Tibial nerve (tissue), 4 donors: ENCODE measurements at regions not wholly inside any gene's neighbourhood (a gene's known extent, or its start where the extent isn't known, plus 50 kb on each side); places are given as distances from the start of the nearest gene placed in this dataset.

Experiments used
- DNase-seq, 2 donors: peaks; one replicate each; pipeline ENCODE4 v3.0.0-alpha.2; 2019; ENCODE audit warnings: low spot score in 2 of 2
- H3K27ac ChIP-seq, 4 donors: fragments of 200-600 bp; sonication (generic) in 3 of 4; one replicate each; pipeline ENCODE4 v1.5.1; 2017 to 2019; ENCODE audit warnings: mild to moderate bottlenecking in 1 of 4
- H3K27me3 ChIP-seq, 2 donors: fragments of 200-600 bp; sonication (generic) in 1 of 2; one replicate each; pipeline versions ENCODE4 v1.5.1 to v1.6.0; 2017 to 2019
- H3K36me3 ChIP-seq, 3 donors: fragments of 200-600 bp; sonication (generic); one replicate each; pipeline ENCODE4 v1.5.1; 2018 to 2019
- H3K4me1 ChIP-seq, 4 donors: fragments of 200-600 bp; sonication (generic) in 3 of 4; one replicate each; pipeline ENCODE4 v1.5.1; 2017 to 2019
- H3K4me3 ChIP-seq, 4 donors: fragments of 200-600 bp; sonication (generic) in 3 of 4; one replicate each; pipeline ENCODE4 v1.5.1; 2017 to 2019; ENCODE audit warnings: mild to moderate bottlenecking in 1 of 4, moderate library complexity in 1 of 4
- H3K9me3 ChIP-seq, 4 donors: fragments of 200-600 bp; sonication (generic) in 3 of 4; one replicate each; pipeline ENCODE4 v1.5.1; 2017 to 2019
- CTCF ChIP-seq, 5 experiments: fragments of 200-600 bp in 3 of 5; fragments of 450-650 bp in 2 of 5; sonication (generic) in 3 of 5; IDR thresholded peaks; one replicate each; pipeline ENCODE4 v1.5.1; 2016 to 2019; ENCODE audit warnings: antibody characterized with exemption in 5 of 5, mild to moderate bottlenecking in 3 of 5, moderate library complexity in 2 of 5
- EP300 ChIP-seq, 2 donors: sonication (generic); formaldehyde crosslinking; IDR thresholded peaks; one replicate each; pipeline ENCODE4 v1.6.1; 2017; ENCODE audit warnings: antibody characterized with exemption in 2 of 2, mild to moderate bottlenecking in 1 of 2
- POLR2A ChIP-seq, 2 donors: fragments of 450-650 bp; IDR thresholded peaks; one replicate each; pipeline ENCODE4 v1.6.1; 2017; ENCODE audit warnings: antibody characterized with exemption in 2 of 2, mild to moderate bottlenecking in 2 of 2, moderate library complexity in 2 of 2
- WGBS, 2 donors: methylation state at CpG; one replicate each; pipeline ENCODE4 v1.1.5; 2018; 5-methylcytosine and 5-hydroxymethylcytosine counted together

- H3K4me1 ChIP-seq: peaks cover 0 to 17% (median 0%) of the 10 kb centered on the region in 4 donors
- TF ChIP-seq CTCF (IDR thresholded peaks at IDR 0.05) (no peak), POLR2A (IDR thresholded peaks at IDR 0.05) (no peak), EP300 (IDR thresholded peaks at IDR 0.05) (no peak)
- H3K27me3 ChIP-seq: no peaks in the 10 kb centered on the region
- H3K36me3 ChIP-seq: no peaks in the 10 kb centered on the region
- no peaks in the 10 kb centered on the region for H3K9me3 ChIP-seq
- H3K4me3 ChIP-seq: no peak overlapping the region
- 93 to 98% methylated on average over 1 of the region's 1 CpG for WGBS, 2 donors
- DNase-seq: no peak
- peak overlapping the region in 1 of 4 donors; percentile 4 for H3K27ac ChIP-seq
Measured at GRCh38 chr16:66083171-66083570, 283.3 kb upstream of the CDH5 start.

DNA sequence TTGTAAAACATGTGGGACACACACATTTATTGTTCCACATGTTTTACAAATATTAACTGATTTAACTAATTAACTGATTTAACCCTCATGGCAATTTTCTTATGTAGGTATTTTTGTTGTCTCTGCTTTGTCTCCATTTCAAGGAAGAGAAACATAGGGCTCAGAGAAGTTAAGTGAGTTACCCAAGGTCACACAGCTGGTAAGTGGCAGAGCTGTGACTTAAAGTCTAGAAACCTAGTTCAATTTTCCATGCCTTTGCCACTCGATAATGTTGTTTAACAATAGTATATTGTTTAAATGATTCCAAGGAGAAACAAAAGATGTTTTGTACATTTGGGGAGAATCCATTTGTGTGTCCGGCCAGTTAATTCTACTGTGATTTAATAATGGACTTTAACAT lies 284.1 kb upstream of the CDH5 start:
- 54 to 60% methylated on average over 2 of the region's 2 CpGs for WGBS, 2 donors
- no peaks in the 10 kb centered on the region for H3K36me3 ChIP-seq
- TF ChIP-seq CTCF (IDR thresholded peaks at IDR 0.05): no peak
- no peak for TF ChIP-seq POLR2A (IDR thresholded peaks at IDR 0.05)
- no peak for TF ChIP-seq EP300 (IDR thresholded peaks at IDR 0.05)
- no peak overlapping the region for H3K4me3 ChIP-seq
- DNase-seq: no peak
- H3K27me3 ChIP-seq: no peaks in the 10 kb centered on the region
- no peak overlapping the region for H3K27ac ChIP-seq
- peaks cover 0 to 17% (median 0%) of the 10 kb centered on the region in 4 donors for H3K4me1 ChIP-seq
- no peaks in the 10 kb centered on the region for H3K9me3 ChIP-seq

DNA sequence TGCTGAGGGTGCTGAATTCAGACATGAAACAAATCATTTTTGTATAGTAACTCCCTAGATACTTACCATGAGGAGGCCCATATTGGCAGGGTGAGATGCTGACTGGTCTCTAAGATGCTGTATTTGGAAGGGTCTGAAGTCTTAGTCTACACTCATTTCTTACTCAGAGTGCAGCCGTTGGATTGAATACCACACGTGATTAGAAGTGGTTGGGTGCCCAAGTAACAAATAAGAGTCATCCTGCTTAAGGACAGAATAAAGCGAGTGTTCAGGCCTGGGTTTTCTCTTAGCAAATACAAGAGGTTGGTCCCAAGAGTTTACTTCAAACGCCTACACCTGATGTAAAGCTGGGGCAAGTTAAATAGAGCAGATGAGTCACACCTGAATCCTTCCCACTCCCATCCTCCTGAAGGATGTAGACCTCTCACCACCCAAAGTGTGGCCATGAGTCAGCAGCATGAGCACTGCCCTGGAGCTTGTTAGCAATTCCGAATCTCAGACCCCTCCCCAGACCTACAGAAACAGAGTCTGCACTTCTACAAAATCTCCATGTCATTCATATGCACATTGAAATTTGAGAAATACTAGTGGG lies 284.6 kb upstream of the CDH5 start:
- TF ChIP-seq POLR2A (IDR thresholded peaks at IDR 0.05) (no peak), CTCF (IDR thresholded peaks at IDR 0.05) (no peak), EP300 (IDR thresholded peaks at IDR 0.05) (no peak)
- H3K27me3 ChIP-seq: no peaks in the 10 kb centered on the region
- H3K36me3 ChIP-seq: no peaks in the 10 kb centered on the region
- WGBS, 2 donors: 81 to 88% methylated on average over 5 of the region's 5 CpGs
- H3K9me3 ChIP-seq: no peaks in the 10 kb centered on the region
- H3K27ac ChIP-seq: no peak overlapping the region
- H3K4me3 ChIP-seq: no peak overlapping the region
- peaks cover 0 to 17% (median 0%) of the 10 kb centered on the region in 4 donors for H3K4me1 ChIP-seq
- no peak for DNase-seq

DNA sequence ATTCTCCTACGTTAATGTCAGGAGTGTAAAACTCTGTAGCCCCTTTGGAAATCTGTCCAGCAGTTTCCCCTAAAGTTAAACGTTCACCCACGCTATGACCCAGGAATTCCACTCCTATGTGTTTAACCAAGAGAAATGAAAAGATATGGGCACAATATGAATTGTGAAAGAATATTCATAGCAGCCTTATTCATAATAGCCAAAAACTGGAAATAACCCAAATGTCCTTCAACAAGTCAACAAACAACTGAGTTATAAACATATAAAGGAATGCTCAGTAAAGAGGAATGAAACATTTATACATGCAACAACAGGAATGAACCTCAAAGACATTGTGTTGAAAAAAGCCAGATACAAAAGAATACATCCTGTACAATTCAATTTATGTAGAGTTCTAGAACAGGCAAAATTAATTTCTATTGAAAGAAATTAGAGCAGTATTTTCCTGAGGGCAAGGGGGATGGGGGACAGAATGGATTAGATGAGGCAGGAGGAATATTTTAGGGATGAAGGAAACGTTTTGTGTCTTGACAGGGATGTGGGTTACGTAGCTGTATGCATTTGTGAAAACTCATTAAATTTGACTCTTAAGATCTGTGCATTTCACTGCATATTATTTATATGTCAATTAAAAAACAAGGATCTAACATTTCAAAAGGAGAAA lies 286.7 kb upstream of the CDH5 start:
- H3K27me3 ChIP-seq: no peaks in the 10 kb centered on the region
- TF ChIP-seq EP300 (IDR thresholded peaks at IDR 0.05) (no peak), CTCF (IDR thresholded peaks at IDR 0.05) (no peak), POLR2A (IDR thresholded peaks at IDR 0.05) (no peak)
- DNase-seq: no peak
- H3K4me1 ChIP-seq: peaks cover 0 to 17% (median 0%) of the 10 kb centered on the region in 4 donors
- H3K27ac ChIP-seq: peak overlapping the region in 1 of 4 donors; percentile 2
- no peaks in the 10 kb centered on the region for H3K9me3 ChIP-seq
- H3K36me3 ChIP-seq: no peaks in the 10 kb centered on the region
- H3K4me3 ChIP-seq: no peak overlapping the region
- WGBS, 2 donors: 45 to 53% methylated on average over 5 of the region's 5 CpGs

- H3K27me3 ChIP-seq: no peaks in the 10 kb centered on the region
- H3K4me3 ChIP-seq: no peak overlapping the region
- no peak for TF ChIP-seq POLR2A (IDR thresholded peaks at IDR 0.05)
- no peak for TF ChIP-seq CTCF (IDR thresholded peaks at IDR 0.05)
- no peak for TF ChIP-seq EP300 (IDR thresholded peaks at IDR 0.05)
- WGBS, 2 donors: 67 to 86% methylated on average over 6 of the region's 6 CpGs
- no peaks in the 10 kb centered on the region for H3K36me3 ChIP-seq
- H3K9me3 ChIP-seq: no peaks in the 10 kb centered on the region
- DNase-seq: peak; percentile 36 to 52
- H3K4me1 ChIP-seq: peaks cover 0 to 32% (median 3%) of the 10 kb centered on the region in 4 donors
- no peak overlapping the region for H3K27ac ChIP-seq
Measured at GRCh38 chr16:66070140-66070917, 296.2 kb upstream of the CDH5 start.
